CD4-positive, alpha-beta memory T cell (primary cell): ENCODE measurements at regions not wholly inside any gene's neighbourhood (a gene's known extent, or its start where the extent isn't known, plus 50 kb on each side); places are given as distances from the start of the nearest gene placed in this dataset.

Experiments used
- CTCF ChIA-PET: fragments of 350-600 bp; sonication (Branson Sonifier 250); formaldehyde crosslinking; loops from one replicate; lab custom pipeline; 2021; ENCODE audit warnings: inconsistent platforms; ENCODE audit not compliant: partially characterized antibody; lab: Charles Lee
- POLR2A ChIA-PET: fragments of 350-600 bp; sonication (Branson Sonifier 250); formaldehyde crosslinking; loops from one replicate; lab custom pipeline; 2021; ENCODE audit not compliant: partially characterized antibody; lab: Charles Lee
- DNase-seq, 5 donors: peaks; one replicate each; pipeline versions ENCODE4 v3.0.0 to v3.0.0-alpha.2; 2020 to 2022; ENCODE audit warnings: mixed read lengths in 1 of 5
- H3K27ac ChIP-seq: one replicate; pipeline ENCODE4 v1.7.0; 2013; ENCODE audit warnings: low read depth, low read length
- H3K27me3 ChIP-seq: 2 replicates; pipeline ENCODE4 v1.7.0; 2013; ENCODE audit warnings: mild to moderate bottlenecking, low read length, moderate library complexity; ENCODE audit not compliant: insufficient read depth
- H3K36me3 ChIP-seq: 2 replicates; pipeline ENCODE4 v1.7.0; 2013; ENCODE audit warnings: mild to moderate bottlenecking, low read length, moderate library complexity; ENCODE audit not compliant: insufficient read depth
- H3K4me1 ChIP-seq: 2 replicates; pipeline ENCODE4 v1.7.0; 2013; ENCODE audit warnings: mild to moderate bottlenecking, low read length, moderate library complexity; ENCODE audit not compliant: insufficient read depth
- H3K4me3 ChIP-seq, 2 donors: one replicate each; pipeline ENCODE4 v1.7.0; 2013; ENCODE audit warnings: low read length in 2 of 2, mild to moderate bottlenecking in 1 of 2
- H3K9me3 ChIP-seq, 2 donors: one replicate each; pipeline ENCODE4 v1.7.0; 2013; ENCODE audit warnings: low read length in 2 of 2, control low read depth in 1 of 2; ENCODE audit not compliant: control insufficient read depth in 1 of 2
- H3K27ac Mint-ChIP-seq, 7 donors: one replicate each; pipeline ENCODE4 v1.8.0; 2020 to 2021; ENCODE audit warnings: mixed read lengths in 7 of 7, mild to moderate bottlenecking in 6 of 7, inconsistent platforms in 3 of 7, moderate library complexity in 3 of 7
- H3K27me3 Mint-ChIP-seq, 2 donors: one replicate each; pipeline ENCODE4 v1.8.0; 2020 to 2021; ENCODE audit warnings: mixed read lengths in 2 of 2
- H3K36me3 Mint-ChIP-seq, 2 donors: one replicate each; pipeline ENCODE4 v1.8.0; 2020 to 2021; ENCODE audit warnings: mixed read lengths in 2 of 2, inconsistent platforms in 1 of 2, mild to moderate bottlenecking in 1 of 2
- H3K4me1 Mint-ChIP-seq, 4 donors: one replicate each; pipeline ENCODE4 v1.8.0; 2020 to 2021; ENCODE audit warnings: mixed read lengths in 4 of 4, mild to moderate bottlenecking in 1 of 4
- H3K4me3 Mint-ChIP-seq, 8 donors: one replicate each; pipeline ENCODE4 v1.8.0; 2020 to 2021; ENCODE audit warnings: mixed read lengths in 8 of 8, mild to moderate bottlenecking in 7 of 8, moderate library complexity in 6 of 8, inconsistent platforms in 3 of 8
- H3K9me3 Mint-ChIP-seq, 8 donors: one replicate each; pipeline ENCODE4 v1.8.0; 2020 to 2021; ENCODE audit warnings: mixed read lengths in 8 of 8, mild to moderate bottlenecking in 5 of 8, inconsistent platforms in 3 of 8, moderate library complexity in 1 of 8
- intact Hi-C: fragments of 100-400 bp; cut with micrococcal nuclease; formaldehyde crosslinking; loops from one replicate; pipeline ENCODE4 v1.15.1; 2023

GRCh38 chr6:163813979-163814493 lies 399.5 kb downstream of the QKI start:
- intact Hi-C loops: no loop called here
- H3K9me3 Mint-ChIP-seq: peaks cover 0 to 3% (median 0%) of the 10 kb centered on the region in 8 donors
- Histone ChIP-seq H3K9me3 (no peaks in the 10 kb centered on the region), H3K27me3 (no peaks in the 10 kb centered on the region), H3K4me3 (no peak overlapping the region), H3K4me1 (no peaks in the 10 kb centered on the region), H3K27ac (no peak overlapping the region), H3K36me3 (no peaks in the 10 kb centered on the region)
- H3K27me3 Mint-ChIP-seq: peaks cover 0 to 6% of the 10 kb centered on the region in 2 donors
- H3K36me3 Mint-ChIP-seq: no peaks in the 10 kb centered on the region
- ChIA-PET POLR2A (no interaction called here), CTCF (no interaction called here)
- H3K4me3 Mint-ChIP-seq: no peak overlapping the region
- no peak for DNase-seq
- no peak overlapping the region for H3K27ac Mint-ChIP-seq
- H3K4me1 Mint-ChIP-seq: peaks cover 0 to 5% (median 1%) of the 10 kb centered on the region in 4 donors

GRCh38 chr6:163811317-163811716 lies 396.8 kb downstream of the QKI start:
- no peak overlapping the region for H3K4me3 Mint-ChIP-seq
- Histone ChIP-seq H3K27me3 (no peaks in the 10 kb centered on the region), H3K4me1 (no peaks in the 10 kb centered on the region), H3K9me3 (no peaks in the 10 kb centered on the region), H3K4me3 (no peak overlapping the region), H3K27ac (no peak overlapping the region), H3K36me3 (no peaks in the 10 kb centered on the region)
- peaks cover 0 to 5% (median 1%) of the 10 kb centered on the region in 4 donors for H3K4me1 Mint-ChIP-seq
- peaks cover 0 to 3% (median 0%) of the 10 kb centered on the region in 8 donors for H3K9me3 Mint-ChIP-seq
- ChIA-PET POLR2A (no interaction called here), CTCF (no interaction called here)
- H3K27ac Mint-ChIP-seq: no peak overlapping the region
- intact Hi-C loops: no loop called here
- H3K27me3 Mint-ChIP-seq: peaks cover 0 to 6% of the 10 kb centered on the region in 2 donors
- DNase-seq: no peak
- no peaks in the 10 kb centered on the region for H3K36me3 Mint-ChIP-seq

GRCh38 chr6:163809364-163809763 lies 394.8 kb downstream of the QKI start:
- Histone ChIP-seq H3K36me3 (no peaks in the 10 kb centered on the region), H3K27ac (no peak overlapping the region), H3K4me1 (no peaks in the 10 kb centered on the region), H3K9me3 (no peaks in the 10 kb centered on the region), H3K27me3 (no peaks in the 10 kb centered on the region), H3K4me3 (no peak overlapping the region)
- Mint-ChIP-seq H3K36me3 (no peaks in the 10 kb centered on the region), H3K27ac (no peak overlapping the region), H3K4me1 (peaks cover 0 to 5% (median 1%) of the 10 kb centered on the region in 4 donors), H3K4me3 (no peak overlapping the region), H3K27me3 (no peaks in the 10 kb centered on the region), H3K9me3 (peaks cover 0 to 3% (median 0%) of the 10 kb centered on the region in 8 donors)
- ChIA-PET POLR2A (no interaction called here), CTCF (no interaction called here)
- intact Hi-C loops: no loop called here
- DNase-seq: no peak

GRCh38 chr6:163808871-163809270 lies 394.4 kb downstream of the QKI start:
- Mint-ChIP-seq H3K27me3 (no peaks in the 10 kb centered on the region), H3K4me3 (no peak overlapping the region), H3K27ac (no peak overlapping the region), H3K9me3 (peaks cover 0 to 3% (median 0%) of the 10 kb centered on the region in 8 donors), H3K36me3 (no peaks in the 10 kb centered on the region), H3K4me1 (peaks cover 0 to under 1% (median 0%) of the 10 kb centered on the region in 4 donors)
- no peak overlapping the region for H3K27ac ChIP-seq
- no peaks in the 10 kb centered on the region for H3K9me3 ChIP-seq
- no peaks in the 10 kb centered on the region for H3K36me3 ChIP-seq
- POLR2A ChIA-PET: no interaction called here
- CTCF ChIA-PET: no interaction called here
- DNase-seq: no peak
- no peaks in the 10 kb centered on the region for H3K27me3 ChIP-seq
- H3K4me1 ChIP-seq: no peaks in the 10 kb centered on the region
- no peak overlapping the region for H3K4me3 ChIP-seq
- intact Hi-C loops: no loop called here

- POLR2A ChIA-PET: no interaction called here
- Histone ChIP-seq H3K4me1 (no peaks in the 10 kb centered on the region), H3K27me3 (no peaks in the 10 kb centered on the region), H3K4me3 (no peak overlapping the region), H3K9me3 (no peaks in the 10 kb centered on the region), H3K36me3 (no peaks in the 10 kb centered on the region), H3K27ac (no peak overlapping the region)
- H3K27ac Mint-ChIP-seq: no peak overlapping the region
- peaks cover 0 to 3% (median 0%) of the 10 kb centered on the region in 8 donors for H3K9me3 Mint-ChIP-seq
- intact Hi-C loops: no loop called here
- CTCF ChIA-PET: no interaction called here
- no peaks in the 10 kb centered on the region for H3K36me3 Mint-ChIP-seq
- H3K4me3 Mint-ChIP-seq: no peak overlapping the region
- DNase-seq: no peak
- no peaks in the 10 kb centered on the region for H3K4me1 Mint-ChIP-seq
- H3K27me3 Mint-ChIP-seq: no peaks in the 10 kb centered on the region
Observed at GRCh38 chr6:163808231-163808630, 393.7 kb downstream of the QKI start.

- Histone ChIP-seq H3K36me3 (no peaks in the 10 kb centered on the region), H3K4me3 (no peak overlapping the region), H3K9me3 (no peaks in the 10 kb centered on the region), H3K4me1 (no peaks in the 10 kb centered on the region), H3K27me3 (no peaks in the 10 kb centered on the region), H3K27ac (no peak overlapping the region)
- DNase-seq: no peak
- no peak overlapping the region for H3K4me3 Mint-ChIP-seq
- ChIA-PET CTCF (no interaction called here), POLR2A (no interaction called here)
- intact Hi-C loops: no loop called here
- H3K9me3 Mint-ChIP-seq: peaks cover 0 to 3% (median 0%) of the 10 kb centered on the region in 8 donors
- H3K36me3 Mint-ChIP-seq: no peaks in the 10 kb centered on the region
- no peaks in the 10 kb centered on the region for H3K27me3 Mint-ChIP-seq
- H3K27ac Mint-ChIP-seq: no peak overlapping the region
- no peaks in the 10 kb centered on the region for H3K4me1 Mint-ChIP-seq
Observed at GRCh38 chr6:163806755-163807499, 392.4 kb downstream of the QKI start.

- intact Hi-C loops: no loop called here
- POLR2A ChIA-PET: no interaction called here
- CTCF ChIA-PET: no interaction called here
- Histone ChIP-seq H3K4me1 (no peaks in the 10 kb centered on the region), H3K9me3 (no peaks in the 10 kb centered on the region), H3K4me3 (no peak overlapping the region), H3K36me3 (no peaks in the 10 kb centered on the region), H3K27ac (no peak overlapping the region), H3K27me3 (no peaks in the 10 kb centered on the region)
- no peak for DNase-seq
- Mint-ChIP-seq H3K4me1 (no peaks in the 10 kb centered on the region), H3K4me3 (no peak overlapping the region), H3K9me3 (no peaks in the 10 kb centered on the region), H3K27me3 (peaks cover 0 to 2% of the 10 kb centered on the region in 2 donors), H3K27ac (no peak overlapping the region), H3K36me3 (no peaks in the 10 kb centered on the region)
Observed at GRCh38 chr6:163804991-163805390, 390.5 kb downstream of the QKI start.
